GM12875 (cell line): ENCODE measurements at regions not wholly inside any gene's neighbourhood (a gene's known extent, or its start where the extent isn't known, plus 50 kb on each side); places are given as distances from the start of the nearest gene placed in this dataset.

Experiments used
- H3K4me3 ChIP-seq: one replicate; pipeline ENCODE4 v1.5.1; 2011; ENCODE audit warnings: low read depth, low read length, control low read depth
- TF ChIP-seq, protein P1 (sequence below): IDR thresholded peaks from 2 replicates; pipeline ENCODE4 v1.5.1; 2011; ENCODE audit warnings: low read depth, mild to moderate bottlenecking, control low read depth, inconsistent platforms, low read length, moderate library complexity, borderline replicate concordance; ENCODE audit not compliant: insufficient read depth

DNA sequence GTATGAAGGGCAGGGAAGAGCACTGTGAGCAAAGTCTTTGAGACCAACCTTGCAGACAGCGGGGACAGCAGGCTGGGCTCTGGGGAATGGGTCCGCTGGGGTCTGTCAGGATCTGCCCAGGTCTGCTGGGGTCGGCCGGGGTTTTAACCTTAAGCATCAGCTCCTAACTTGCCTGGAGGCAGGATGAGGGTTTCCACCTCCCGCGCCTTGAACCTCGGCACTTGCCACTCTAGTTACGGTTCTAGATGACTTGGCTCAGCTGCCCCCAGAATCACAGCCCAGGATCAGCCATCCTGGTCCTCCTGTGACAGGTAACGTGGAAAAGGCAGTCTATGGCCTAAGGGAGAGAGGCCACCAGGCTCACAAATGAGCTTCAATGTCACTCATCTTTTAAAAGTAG is 50.4 kb upstream of the CACUL1 start:
- TF ChIP-seq, protein P1, sequence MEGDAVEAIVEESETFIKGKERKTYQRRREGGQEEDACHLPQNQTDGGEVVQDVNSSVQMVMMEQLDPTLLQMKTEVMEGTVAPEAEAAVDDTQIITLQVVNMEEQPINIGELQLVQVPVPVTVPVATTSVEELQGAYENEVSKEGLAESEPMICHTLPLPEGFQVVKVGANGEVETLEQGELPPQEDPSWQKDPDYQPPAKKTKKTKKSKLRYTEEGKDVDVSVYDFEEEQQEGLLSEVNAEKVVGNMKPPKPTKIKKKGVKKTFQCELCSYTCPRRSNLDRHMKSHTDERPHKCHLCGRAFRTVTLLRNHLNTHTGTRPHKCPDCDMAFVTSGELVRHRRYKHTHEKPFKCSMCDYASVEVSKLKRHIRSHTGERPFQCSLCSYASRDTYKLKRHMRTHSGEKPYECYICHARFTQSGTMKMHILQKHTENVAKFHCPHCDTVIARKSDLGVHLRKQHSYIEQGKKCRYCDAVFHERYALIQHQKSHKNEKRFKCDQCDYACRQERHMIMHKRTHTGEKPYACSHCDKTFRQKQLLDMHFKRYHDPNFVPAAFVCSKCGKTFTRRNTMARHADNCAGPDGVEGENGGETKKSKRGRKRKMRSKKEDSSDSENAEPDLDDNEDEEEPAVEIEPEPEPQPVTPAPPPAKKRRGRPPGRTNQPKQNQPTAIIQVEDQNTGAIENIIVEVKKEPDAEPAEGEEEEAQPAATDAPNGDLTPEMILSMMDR: no peak
- H3K4me3 ChIP-seq: no peak overlapping the region

DNA sequence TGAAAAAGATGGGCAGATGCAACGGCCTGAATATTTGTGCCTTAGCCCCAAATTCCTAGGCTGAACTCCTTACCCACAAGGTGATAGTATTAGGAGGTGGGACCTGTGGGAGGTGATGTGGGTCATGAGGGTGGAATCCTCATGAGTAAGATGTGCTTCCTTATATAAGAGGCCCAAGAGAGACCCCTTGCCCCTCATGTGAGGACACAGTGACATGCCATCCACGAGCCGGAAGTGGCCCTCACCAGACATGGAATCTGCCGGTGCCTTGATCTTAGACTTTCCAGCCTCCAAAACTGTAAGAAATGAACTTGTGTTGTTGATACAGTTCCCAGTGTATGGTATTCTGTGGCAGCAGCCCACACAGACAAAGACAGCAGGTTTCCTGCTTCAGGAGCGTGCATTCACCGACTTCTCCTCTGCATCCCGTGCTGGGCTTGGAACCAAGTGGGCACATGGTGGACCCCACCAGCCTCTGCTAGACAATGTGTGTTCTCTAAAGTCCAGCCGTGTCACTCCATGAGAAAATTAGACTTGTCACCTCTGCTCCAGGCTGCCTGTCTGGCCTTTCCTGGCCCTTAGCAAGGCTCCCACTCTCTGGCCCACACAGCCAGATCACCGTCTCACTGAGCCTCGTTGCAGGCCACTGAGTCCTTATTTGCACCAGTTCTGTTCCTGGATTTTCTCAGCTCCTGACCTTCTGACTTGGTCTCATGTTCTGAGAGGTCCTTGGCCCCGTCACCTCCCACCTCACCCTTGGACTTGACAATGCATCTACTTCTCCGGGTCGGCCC is 52.9 kb upstream of the CACUL1 start:
- H3K4me3 ChIP-seq: no peak overlapping the region
- TF ChIP-seq, protein P1: no peak

DNA sequence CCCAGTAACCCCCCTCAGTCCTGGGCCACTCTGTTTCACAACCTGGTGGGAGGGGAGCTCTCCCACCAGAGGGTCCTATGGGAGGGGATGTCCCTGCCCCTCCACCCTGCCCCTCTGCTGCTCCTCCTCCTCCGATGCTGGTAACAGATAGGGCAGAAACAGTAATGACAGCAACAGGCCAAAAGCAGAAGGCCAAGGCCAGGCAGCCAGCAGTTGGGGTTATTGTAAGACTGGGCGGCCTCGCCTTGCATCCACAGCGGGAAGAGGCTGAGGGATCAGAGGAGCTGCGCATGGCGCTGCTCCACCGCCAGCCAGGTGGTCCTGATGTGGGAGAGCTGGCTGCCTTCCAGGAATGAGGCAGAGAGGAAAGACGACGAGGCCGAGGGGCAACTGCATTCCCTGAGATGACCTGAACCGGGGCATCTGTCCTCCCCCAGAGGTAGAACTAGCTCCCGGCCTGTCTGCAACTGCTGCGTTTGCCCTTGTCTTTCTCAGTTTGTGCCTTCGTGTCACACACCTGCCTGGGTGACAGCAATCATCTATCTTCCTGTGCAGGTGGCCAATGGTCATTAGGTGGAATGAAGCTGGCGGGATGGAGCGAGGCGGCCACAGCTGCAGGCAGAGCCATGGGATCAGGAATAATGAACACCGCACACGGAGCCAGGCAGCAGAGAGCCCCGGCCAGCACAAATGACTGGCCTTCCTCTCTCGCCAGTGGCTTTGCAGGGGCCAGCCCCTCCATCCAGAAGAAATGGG is 54.0 kb upstream of the CACUL1 start:
- TF ChIP-seq, protein P1: no peak
- no peak overlapping the region for H3K4me3 ChIP-seq

DNA sequence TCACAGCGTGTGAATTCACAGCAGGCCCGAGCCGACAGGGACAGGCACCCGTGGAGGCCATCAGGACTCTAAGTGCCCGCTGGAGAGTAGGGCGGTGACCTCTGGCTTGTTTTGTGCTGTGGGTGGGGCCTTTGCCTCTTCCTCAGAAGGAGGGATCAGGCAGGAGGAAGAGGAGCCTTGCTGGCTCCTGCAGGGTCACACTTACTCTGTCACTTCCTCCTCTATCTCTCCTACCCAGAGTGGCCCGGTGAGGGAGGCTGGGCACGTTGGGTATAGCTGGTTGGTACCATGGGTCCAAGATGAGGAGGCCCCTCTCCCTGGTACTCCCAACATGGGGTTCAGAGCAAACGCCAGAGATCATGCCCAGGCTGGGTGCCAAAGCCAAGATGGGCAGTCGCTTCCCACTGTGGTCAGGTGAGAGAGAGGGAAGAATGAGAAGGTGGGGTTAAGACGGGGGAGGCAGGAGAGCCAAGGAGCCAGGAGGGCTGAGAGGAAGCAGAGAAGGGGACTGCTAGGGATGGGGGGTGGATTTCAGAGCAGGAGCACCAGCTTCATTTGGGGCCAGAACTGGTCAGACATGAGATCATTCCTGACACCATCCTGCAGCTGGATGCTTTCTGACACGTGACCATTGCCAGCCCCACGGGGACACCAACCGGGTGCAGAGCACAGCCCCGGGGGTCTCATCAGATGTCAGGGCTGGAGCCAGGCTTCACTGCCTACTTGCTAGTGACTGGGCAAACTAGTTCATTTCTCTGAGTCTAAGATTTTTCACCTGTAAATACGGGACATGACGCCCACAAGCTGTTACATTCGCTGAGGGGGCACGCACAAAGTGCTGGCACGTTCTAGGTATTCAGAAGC is 54.8 kb upstream of the CACUL1 start:
- TF ChIP-seq, protein P1: no peak
- H3K4me3 ChIP-seq: no peak overlapping the region

DNA sequence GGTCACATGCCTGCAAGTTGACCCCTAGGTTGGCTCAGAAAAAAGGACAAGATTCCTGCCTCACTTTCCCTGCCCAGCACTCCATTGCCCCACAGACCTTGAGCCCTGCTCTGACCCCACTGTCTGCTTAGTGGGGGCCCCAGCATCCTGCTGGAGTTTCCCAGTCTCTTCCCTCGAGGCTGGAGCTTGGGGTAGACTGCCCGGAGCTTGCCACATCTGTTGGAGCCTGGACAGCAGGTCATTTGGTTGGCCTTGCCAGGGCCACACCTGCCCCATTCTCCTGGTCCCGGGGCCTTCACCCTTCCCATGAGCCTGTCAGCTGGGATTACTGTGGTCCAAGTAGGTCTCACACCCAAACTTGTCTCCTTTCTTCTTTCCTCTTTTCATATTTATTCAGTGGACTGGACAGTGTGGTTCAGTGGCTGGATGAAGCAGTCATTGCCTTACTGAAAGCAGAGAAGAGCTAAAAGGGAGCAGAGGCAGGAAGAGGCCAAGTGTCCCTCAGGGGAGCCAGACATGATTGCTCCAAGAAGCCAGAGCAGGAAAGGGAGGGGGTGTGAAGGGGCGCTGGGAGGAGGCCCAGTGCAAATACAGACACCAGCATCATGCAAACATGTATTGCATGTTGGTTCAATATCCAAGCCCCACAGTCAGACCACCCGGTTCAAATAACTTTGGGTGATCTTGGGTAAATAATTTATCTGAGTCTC is 56.2 kb upstream of the CACUL1 start:
- TF ChIP-seq, protein P1: no peak
- no peak overlapping the region for H3K4me3 ChIP-seq

DNA sequence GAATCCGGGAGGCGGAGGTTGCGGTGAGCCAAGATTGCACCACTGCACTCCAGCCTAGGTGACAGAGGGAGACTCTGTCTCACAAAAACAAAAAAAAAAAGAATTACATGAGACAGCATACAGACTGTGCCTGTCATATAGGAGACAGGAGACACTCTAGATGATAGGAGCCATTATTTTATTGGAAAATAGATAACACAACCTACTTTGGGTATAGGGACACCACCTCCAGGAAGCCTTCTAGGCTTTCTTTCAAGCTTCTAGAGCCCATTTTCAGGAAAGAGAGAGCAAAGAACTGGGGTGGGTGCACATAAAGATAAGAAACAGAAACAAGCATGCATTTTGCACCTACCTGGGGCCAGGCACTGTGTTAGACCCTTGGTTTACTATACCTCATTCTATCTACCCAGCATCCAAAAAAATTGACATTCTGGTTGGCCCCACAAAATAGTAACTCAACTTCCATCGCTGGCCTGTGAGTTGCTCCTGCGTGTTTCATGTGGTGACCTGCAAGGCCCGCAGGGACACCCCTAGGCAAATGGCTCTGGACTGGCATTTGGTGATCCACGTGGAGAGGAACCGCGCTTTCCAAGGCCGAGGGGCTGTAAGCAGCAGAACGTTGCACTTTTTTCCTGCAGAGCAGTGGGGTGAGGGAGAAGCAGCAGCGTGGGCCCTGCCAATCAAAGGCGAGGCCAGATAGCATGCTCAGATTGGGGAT is 57.1 kb upstream of the CACUL1 start:
- H3K4me3 ChIP-seq: no peak overlapping the region
- TF ChIP-seq, protein P1: no peak
